Loucy (cell line): ENCODE measurements at regions not wholly inside any gene's neighbourhood (a gene's known extent, or its start where the extent isn't known, plus 50 kb on each side); places are given as distances from the start of the nearest gene placed in this dataset.

ENCODE experiments used
- H2AFZ ChIP-seq: fragments of 200-600 bp; sonication (generic); 2 replicates; pipeline ENCODE4 v1.6.0; 2016; ENCODE audit warnings: antibody characterized with exemption, mild to moderate bottlenecking, low read length, moderate library complexity
- H3F3A ChIP-seq: fragments of 200-600 bp; 2 replicates; pipeline ENCODE4 v1.6.0; 2016; ENCODE audit warnings: antibody characterized with exemption, low read depth, mild to moderate bottlenecking
- H3K27me3 ChIP-seq: fragments of 200-600 bp; sonication (generic); 2 replicates; pipeline ENCODE4 v1.6.1; 2014; ENCODE audit warnings: low read length, mild to moderate bottlenecking; ENCODE audit not compliant: insufficient read depth, poor library complexity, severe bottlenecking
- H3K36me3 ChIP-seq: fragments of 200-600 bp; sonication (generic); 2 replicates; pipeline ENCODE4 v1.6.1; 2016; ENCODE audit warnings: low read length; ENCODE audit not compliant: insufficient read depth
- H3K4me1 ChIP-seq: fragments of 200-600 bp; sonication (generic); 2 replicates; pipeline ENCODE4 v1.5.1; 2014; ENCODE audit warnings: low read length, mild to moderate bottlenecking; ENCODE audit not compliant: insufficient read depth, poor library complexity, severe bottlenecking
- H3K4me2 ChIP-seq: fragments of 200-600 bp; sonication (generic); 2 replicates; pipeline ENCODE4 v1.6.0; 2014; ENCODE audit warnings: antibody characterized with exemption, low read length, low read depth, mild to moderate bottlenecking; ENCODE audit not compliant: poor library complexity, severe bottlenecking
- H3K4me3 ChIP-seq: fragments of 200-600 bp; sonication (generic); 2 replicates; pipeline ENCODE4 v1.5.1; 2014; ENCODE audit warnings: low read length, mild to moderate bottlenecking, mixed read lengths; ENCODE audit not compliant: poor library complexity, severe bottlenecking
- H3K79me2 ChIP-seq: fragments of 200-600 bp; sonication (generic); 2 replicates; pipeline ENCODE4 v1.6.1; 2014; ENCODE audit warnings: low read length; ENCODE audit not compliant: insufficient read depth
- H3K9ac ChIP-seq: fragments of 200-600 bp; sonication (generic); 2 replicates; pipeline ENCODE4 v1.6.0; 2014; ENCODE audit warnings: mild to moderate bottlenecking, low read depth, low read length, moderate library complexity; ENCODE audit not compliant: poor library complexity, severe bottlenecking
- H3K9me2 ChIP-seq: fragments of 200-600 bp; sonication (generic); replicated peaks from 2 replicates; pipeline ENCODE4 v1.6.1; 2016; ENCODE audit warnings: low read depth, low read length, mixed read lengths
- H3K9me3 ChIP-seq: fragments of 200-600 bp; sonication (generic); 2 replicates; pipeline ENCODE4 v1.6.1; 2014; ENCODE audit warnings: mild to moderate bottlenecking, antibody characterized with exemption, low read length, low read depth; ENCODE audit not compliant: insufficient read depth
- H4K20me1 ChIP-seq: fragments of 200-600 bp; sonication (generic); 2 replicates; pipeline ENCODE4 v1.6.0; 2014; ENCODE audit warnings: antibody characterized with exemption, low read length, mild to moderate bottlenecking; ENCODE audit not compliant: insufficient read depth, poor library complexity, severe bottlenecking
- EZH2phosphoT487 ChIP-seq: fragments of 200-600 bp; IDR thresholded peaks from 2 replicates; pipeline ENCODE4 v1.6.1; 2018; ENCODE audit warnings: antibody characterized with exemption, mild to moderate bottlenecking, moderate library complexity, borderline replicate concordance
- TF ChIP-seq, protein P1 (sequence below): fragments of 200-600 bp; sonication (generic); conservative IDR thresholded peaks from 2 replicates; pipeline ENCODE4 v1.5.1; 2014; ENCODE audit warnings: mild to moderate bottlenecking, antibody characterized with exemption, low read length

- Histone ChIP-seq H3K4me2 (no peak overlapping the region), H3F3A (no peaks in the 10 kb centered on the region), H3K4me1 (no peaks in the 10 kb centered on the region), H3K9me3 (no peaks in the 10 kb centered on the region), H3K4me3 (no peak overlapping the region), H4K20me1 (no peaks in the 10 kb centered on the region), H3K36me3 (no peaks in the 10 kb centered on the region), H3K9ac (no peak overlapping the region), H3K79me2 (no peaks in the 10 kb centered on the region), H2AFZ (no peak overlapping the region), H3K9me2 (no peaks in the 10 kb centered on the region), H3K27me3 (no peaks in the 10 kb centered on the region)
- TF ChIP-seq, protein P1, sequence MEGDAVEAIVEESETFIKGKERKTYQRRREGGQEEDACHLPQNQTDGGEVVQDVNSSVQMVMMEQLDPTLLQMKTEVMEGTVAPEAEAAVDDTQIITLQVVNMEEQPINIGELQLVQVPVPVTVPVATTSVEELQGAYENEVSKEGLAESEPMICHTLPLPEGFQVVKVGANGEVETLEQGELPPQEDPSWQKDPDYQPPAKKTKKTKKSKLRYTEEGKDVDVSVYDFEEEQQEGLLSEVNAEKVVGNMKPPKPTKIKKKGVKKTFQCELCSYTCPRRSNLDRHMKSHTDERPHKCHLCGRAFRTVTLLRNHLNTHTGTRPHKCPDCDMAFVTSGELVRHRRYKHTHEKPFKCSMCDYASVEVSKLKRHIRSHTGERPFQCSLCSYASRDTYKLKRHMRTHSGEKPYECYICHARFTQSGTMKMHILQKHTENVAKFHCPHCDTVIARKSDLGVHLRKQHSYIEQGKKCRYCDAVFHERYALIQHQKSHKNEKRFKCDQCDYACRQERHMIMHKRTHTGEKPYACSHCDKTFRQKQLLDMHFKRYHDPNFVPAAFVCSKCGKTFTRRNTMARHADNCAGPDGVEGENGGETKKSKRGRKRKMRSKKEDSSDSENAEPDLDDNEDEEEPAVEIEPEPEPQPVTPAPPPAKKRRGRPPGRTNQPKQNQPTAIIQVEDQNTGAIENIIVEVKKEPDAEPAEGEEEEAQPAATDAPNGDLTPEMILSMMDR: no peak
- TF ChIP-seq EZH2phosphoT487: no peak
These were observed 198.4 kb upstream of the CCDC179 start for GRCh38 chr11:23058656-23059055.

- no peak overlapping the region for H2AFZ ChIP-seq
- TF ChIP-seq EZH2phosphoT487: no peak
- TF ChIP-seq, protein P1: no peak
- H3K79me2 ChIP-seq: no peaks in the 10 kb centered on the region
- no peaks in the 10 kb centered on the region for H3K4me1 ChIP-seq
- no peaks in the 10 kb centered on the region for H4K20me1 ChIP-seq
- H3F3A ChIP-seq: no peaks in the 10 kb centered on the region
- no peaks in the 10 kb centered on the region for H3K27me3 ChIP-seq
- no peaks in the 10 kb centered on the region for H3K9me3 ChIP-seq
- no peak overlapping the region for H3K4me3 ChIP-seq
- no peak overlapping the region for H3K9ac ChIP-seq
- H3K36me3 ChIP-seq: no peaks in the 10 kb centered on the region
- H3K9me2 ChIP-seq: no peaks in the 10 kb centered on the region
- no peak overlapping the region for H3K4me2 ChIP-seq
These were observed 203.0 kb upstream of the CCDC179 start for GRCh38 chr11:23063276-23063675.

GRCh38 chr11:23078289-23078971 is 218.2 kb upstream of the CCDC179 start:
- Histone ChIP-seq H3K4me1 (no peaks in the 10 kb centered on the region), H3K27me3 (no peaks in the 10 kb centered on the region), H2AFZ (no peak overlapping the region), H3K9me3 (no peaks in the 10 kb centered on the region), H3K36me3 (no peaks in the 10 kb centered on the region), H3K4me3 (no peak overlapping the region), H3K79me2 (no peaks in the 10 kb centered on the region), H3K9me2 (no peaks in the 10 kb centered on the region), H3F3A (no peaks in the 10 kb centered on the region), H4K20me1 (no peaks in the 10 kb centered on the region), H3K4me2 (no peak overlapping the region), H3K9ac (no peak overlapping the region)
- TF ChIP-seq, protein P1: no peak
- TF ChIP-seq EZH2phosphoT487: no peak
